GM21619 (cell line): ENCODE measurements at regions not wholly inside any gene's neighbourhood (a gene's known extent, or its start where the extent isn't known, plus 50 kb on each side); places are given as distances from the start of the nearest gene placed in this dataset.

ENCODE experiments used
- ATAC-seq: cut with Tn5 transposase; IDR thresholded peaks from one replicate; pipeline ENCODE4 v1.9.1; 2021; ENCODE audit not compliant: unreplicated experiment

DNA sequence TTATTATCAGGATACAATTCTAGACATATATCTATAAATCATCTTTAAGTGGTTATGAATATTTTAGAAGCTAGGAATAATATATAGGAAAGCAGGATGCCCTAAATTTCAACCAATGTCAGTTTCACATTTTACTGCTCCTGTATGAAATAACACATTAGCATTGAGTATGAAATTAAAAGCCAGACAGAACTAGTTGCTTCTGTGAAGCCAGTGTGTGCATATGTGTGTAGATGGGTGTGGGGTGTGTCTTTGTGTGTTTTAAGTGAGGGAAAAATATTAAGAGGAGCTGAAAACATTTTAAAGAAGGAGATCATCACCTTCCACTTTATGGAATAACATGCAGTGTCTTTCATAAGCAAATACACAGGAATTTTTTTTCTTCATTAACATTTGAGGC, 271.4 kb upstream of the RORA start:
- ATAC-seq, result no peak

DNA sequence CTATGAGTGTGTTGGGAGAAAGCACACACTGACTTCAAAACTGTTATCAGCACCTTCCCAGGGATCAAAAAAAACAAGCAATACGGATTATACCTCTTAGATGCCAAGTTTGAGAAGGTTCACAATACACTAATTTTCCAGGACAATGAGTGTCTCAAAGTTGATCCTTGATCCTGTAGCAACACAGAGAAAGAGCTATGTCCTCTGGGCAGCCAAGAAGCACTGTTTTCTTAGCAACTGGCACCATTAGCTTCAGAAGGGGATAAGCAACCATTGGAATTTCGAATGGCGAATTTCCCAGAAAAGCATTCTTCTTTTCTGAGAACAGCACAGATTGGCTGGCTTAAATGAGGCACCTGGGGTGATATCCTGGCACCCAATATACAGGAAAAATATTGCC, 270.3 kb upstream of the RORA start:
- ATAC-seq, result no peak

DNA sequence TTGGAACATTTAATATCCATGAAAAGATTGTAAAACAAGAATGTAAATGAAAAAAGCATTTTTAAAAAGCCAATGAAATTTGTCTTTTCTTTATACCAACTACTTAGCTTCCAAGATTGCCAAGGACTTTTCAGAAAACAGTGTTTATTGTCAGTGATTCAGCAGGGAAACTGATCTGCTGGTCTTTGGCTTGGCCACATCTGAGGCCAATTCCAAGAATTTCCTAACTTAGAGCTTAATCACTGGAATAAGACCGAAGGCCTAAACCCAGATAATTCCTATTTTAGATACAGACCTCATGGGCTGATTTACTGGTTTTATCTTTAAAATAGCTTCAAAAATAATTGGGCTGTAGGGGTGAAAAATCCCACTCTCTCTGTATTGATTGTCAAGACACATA, 260.5 kb upstream of the RORA start:
- ATAC-seq, result no peak

GRCh38 chr15:61483599-61483998, 254.5 kb upstream of the RORA start:
- ATAC-seq, result no peak

DNA sequence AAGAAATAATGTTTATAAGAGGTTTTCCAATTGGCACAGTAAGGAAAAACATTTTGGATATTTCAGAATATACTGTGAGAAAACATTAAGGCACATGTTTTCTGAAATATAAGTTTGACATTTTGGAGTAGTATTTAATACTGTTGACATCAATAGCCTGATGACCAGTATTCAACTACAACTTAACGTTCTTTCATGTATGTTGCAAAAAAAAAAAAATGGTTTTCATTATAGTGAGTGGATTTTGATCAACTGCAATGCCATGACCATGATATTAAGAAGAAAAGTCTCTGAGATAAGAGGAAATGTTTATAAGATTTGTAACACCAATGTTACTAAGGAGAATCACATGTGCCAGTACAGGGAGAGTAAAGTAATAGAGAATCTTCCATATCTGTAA, 252.8 kb upstream of the RORA start:
- ATAC-seq, result no peak

DNA sequence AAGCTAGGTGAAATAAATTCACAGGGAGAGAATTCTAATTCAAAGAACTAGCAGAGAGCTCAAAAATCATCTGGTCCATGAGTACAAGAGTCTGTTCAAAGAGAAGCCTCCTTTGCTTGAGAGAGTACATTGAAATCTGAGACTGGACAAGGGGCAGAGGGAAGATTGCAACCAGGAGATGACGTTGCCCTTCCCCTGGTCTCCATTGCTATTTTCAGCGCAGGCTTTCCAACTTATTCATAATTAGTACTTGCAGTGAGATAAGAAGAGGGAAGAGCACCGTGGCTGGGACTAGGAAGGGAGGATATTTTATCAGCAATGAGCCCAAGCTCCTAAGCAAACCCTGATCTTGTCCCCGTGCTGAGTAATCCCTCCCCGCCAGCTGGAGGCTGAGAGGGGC, 251.8 kb upstream of the RORA start:
- ATAC-seq, result no peak

DNA sequence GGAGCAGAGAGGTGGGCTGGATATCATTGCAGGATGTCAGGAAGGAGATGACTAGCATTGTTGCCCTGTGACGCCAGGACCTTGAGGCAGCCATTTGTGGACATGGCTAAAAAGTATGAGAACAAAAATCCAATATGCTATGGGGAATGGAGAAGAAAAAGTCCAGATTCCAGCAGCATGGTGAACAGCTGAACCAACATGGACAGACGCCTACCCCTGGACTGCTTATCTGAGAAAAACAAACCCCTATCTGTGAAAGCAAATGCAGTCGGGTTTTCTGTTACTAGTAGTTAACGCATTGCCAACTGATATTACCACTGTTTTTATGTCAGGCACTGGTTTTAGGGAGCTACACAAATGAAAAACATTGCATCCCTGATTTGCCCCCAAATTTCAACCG, 251.2 kb upstream of the RORA start:
- ATAC-seq, result no peak

DNA sequence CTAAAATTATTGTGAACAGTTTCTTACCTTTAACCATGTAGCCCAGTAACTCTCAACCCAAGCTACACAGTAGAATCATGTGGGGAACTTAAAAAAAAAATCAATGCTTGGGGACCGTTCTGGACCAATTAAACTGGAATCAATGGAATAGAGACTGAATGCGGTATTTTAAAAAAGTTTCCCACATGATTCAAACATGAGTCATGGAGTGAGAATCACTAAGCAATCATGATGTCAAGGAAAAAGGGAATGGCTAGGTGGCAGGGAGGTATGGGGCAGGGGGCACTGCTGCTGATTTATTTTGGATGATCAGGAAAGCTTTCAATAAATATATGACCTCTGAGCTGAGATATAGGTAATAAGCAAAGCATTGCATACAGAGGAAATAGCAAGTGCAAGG, 250.5 kb upstream of the RORA start:
- no peak for ATAC-seq

- no peak for ATAC-seq
Measured at GRCh38 chr15:61476741-61477140, 247.6 kb upstream of the RORA start.

DNA sequence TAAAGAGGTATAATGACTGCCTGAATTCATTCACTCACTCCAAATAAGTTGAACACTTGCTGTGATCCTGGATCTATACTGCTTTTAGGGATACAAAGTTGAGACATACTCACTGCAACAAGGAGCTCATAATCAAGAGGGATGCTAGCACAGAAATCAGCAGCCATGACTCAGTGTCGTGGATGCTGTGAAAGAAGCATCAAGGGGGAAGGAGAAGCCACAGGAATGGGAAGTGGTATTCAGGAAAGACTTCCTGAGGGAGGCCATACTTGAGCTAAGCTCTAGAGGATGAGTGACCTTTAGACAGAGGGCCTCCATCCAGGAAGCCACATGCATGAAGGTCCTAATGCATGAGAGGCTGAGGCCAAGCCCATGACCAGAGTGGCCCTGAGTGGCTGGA, 245.7 kb upstream of the RORA start:
- no peak for ATAC-seq

DNA sequence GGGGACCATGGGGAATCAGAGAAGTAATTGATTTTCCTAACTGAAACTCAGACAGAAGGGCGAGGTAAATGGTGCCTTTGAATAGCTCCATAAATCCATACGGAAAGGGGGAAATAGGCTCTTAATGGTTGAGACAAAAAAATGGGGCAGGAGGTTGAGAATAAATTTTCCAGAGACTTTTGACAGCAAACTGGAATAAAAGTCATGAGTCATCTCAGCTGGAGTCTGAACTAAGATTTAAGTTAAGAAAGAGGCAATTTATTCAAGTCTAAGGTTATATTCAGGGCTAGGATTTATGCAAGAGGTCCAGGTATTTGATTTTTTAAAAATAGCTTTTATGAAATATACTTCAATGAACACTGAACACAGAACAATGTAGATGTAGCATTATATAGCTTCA, 238.7 kb upstream of the RORA start:
- ATAC-seq, result no peak

DNA sequence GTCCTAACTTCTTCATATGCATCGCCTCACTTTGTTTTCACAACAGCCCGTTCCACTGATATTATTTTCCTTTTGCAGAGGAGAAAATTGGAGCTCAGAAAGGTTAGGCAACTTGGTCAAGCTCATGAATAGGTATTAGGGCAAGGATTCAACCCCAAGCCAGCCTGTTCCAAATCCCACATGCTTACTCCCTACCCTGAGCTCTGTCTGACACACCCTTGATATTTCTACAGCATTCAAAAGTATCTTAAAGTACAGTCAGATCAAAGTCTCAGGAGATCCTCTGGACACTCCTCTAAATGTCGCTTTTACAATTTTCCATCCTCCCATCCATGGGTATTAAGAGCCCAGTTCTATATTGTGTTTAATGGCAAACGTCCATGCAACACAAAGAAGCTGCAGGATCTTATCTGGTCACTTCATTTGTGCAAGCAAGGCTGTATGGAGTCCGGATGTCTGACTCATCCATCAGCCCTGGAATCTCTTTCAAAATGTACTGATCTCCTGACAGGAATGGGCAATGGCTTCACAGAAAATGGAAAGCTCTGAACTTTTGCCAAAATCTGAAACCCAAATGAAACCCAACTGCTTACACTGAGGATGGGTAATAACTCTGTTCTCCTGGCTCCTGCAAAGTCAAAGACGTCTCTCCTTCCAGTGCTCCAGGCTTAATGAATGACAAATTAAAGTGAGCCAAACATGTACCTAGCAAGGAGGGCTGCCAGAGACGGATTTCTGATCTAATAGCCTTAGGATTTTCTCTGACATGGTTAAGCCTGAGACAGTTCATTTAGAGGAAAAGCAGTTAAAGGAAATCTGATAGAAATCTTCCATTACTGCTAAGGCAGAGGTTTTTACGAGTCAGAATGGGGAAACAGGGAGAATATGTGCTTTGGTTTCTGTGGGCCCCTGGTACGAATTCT, 230.9 kb upstream of the RORA start:
- no peak for ATAC-seq

- ATAC-seq, result no peak
Measured at GRCh38 chr15:61457050-61457733, 228.1 kb upstream of the RORA start.

DNA sequence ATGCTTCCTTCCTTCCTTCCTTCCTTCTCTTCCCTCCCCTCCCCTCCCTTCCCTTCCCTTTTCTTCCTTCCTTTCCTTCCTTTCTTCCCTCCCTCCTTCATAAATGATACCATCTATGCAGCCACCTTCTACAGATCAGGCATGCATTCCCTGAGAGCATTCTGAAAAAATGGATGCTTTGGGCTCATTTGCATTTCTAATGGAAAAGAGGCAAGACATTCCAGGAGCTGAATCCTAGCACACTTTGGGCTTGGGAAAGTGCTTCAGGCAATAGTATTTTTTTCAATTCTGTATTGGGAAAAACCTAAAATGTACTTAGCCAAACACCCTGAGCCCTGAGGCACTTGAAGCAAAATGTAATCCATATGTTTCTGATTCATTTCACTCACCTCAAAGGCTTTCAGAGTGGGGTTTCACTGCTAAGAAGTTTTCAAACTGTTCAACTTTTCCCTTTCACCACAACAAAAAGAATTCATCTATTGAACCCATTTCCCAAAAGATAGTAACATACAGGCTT, 220.1 kb upstream of the RORA start:
- no peak for ATAC-seq

- ATAC-seq, result no peak
Measured at GRCh38 chr15:61447981-61448380, 218.9 kb upstream of the RORA start.

DNA sequence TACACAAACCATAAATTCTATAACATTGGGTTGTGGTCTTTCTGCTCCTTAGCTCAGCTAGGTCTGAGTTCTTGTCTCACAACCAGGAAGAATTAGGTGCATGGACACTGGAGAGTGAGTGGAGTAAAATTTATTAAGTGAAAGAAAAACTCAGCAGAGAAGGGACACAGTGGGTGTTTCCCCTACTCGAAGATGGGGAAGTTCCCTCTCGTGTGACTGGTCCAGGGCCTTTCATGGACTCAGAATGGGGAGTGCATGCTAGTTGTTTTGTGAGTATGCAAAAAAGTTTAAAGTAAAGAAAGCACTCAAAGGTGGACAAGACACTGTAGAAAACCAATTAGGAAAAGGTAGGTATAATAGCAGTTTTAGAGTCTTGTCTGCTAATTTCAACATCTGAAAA, 215.5 kb upstream of the RORA start:
- ATAC-seq, result no peak

GRCh38 chr15:61442821-61443220, 213.7 kb upstream of the RORA start:
- no peak for ATAC-seq

GRCh38 chr15:61441891-61442290, 212.8 kb upstream of the RORA start:
- ATAC-seq, result no peak

DNA sequence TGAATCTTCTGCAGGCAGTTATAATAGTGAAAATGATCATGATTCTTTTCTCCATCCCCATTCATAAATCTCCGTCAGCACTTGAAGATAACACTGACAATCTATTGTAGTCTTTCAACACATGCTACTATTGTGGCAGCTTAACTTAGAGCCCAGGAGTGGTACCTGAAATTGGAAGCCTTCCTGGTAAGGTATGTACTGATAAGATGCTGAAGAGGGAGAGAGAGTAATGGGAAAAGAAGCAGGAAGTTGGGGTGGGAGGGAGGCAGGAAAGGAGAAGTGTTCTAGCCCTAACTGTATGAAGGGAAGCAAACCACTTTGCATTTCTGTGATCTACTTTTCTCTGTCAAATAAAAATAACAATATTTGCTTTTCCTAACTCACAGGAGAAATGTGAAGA, 197.4 kb upstream of the RORA start:
- ATAC-seq, result no peak

- no peak for ATAC-seq
Measured at GRCh38 chr15:61425934-61426333, 196.8 kb upstream of the RORA start.

DNA sequence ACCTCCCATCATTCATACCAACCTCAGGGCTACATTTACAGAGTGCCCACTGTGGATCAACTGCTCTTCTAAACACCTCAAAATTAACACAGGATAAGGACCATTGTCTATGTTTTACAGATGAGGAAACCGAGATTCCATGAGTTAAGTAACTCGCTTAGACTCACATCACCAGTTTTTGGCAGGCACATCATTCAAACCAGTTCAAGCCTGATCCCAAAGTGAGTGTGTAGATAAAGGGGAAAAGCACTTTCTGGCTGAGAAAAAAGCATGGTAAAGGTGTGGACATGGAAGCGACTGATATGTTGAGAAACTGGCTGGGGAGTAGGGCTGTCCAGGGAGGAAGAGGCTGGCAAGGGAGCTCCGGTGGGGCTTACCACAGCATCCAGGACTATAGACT, 193.7 kb upstream of the RORA start:
- ATAC-seq, result no peak

GRCh38 chr15:61421938-61422337, 192.8 kb upstream of the RORA start:
- ATAC-seq, result no peak
